Kidney (tissue), 13 donors: ENCODE measurements at regions not wholly inside any gene's neighbourhood (a gene's known extent, or its start where the extent isn't known, plus 50 kb on each side); places are given as distances from the start of the nearest gene placed in this dataset.

Experiments used
- DNase-seq, 5 donors: peaks; one replicate each; pipeline ENCODE4 v3.0.0-alpha.2; 2013 to 2020
- FAIRE-seq: peaks from 2 replicates; lab custom pipeline; 2012; peaks lifted over from hg19 to GRCh38; lab: Jason Lieb, UNC
- H3K27ac ChIP-seq, 2 donors: one replicate each; pipeline ENCODE4 v1.7.0; 2013; ENCODE audit warnings: low read depth in 2 of 2, low read length in 2 of 2, inconsistent platforms in 1 of 2
- H3K27me3 ChIP-seq: one replicate; pipeline ENCODE4 v1.7.1; 2013; ENCODE audit warnings: low read length, inconsistent platforms; ENCODE audit not compliant: control insufficient read depth, insufficient read depth
- H3K36me3 ChIP-seq, 3 donors: one replicate each; pipeline versions ENCODE4 v1.7.0 to v1.7.1; 2013; ENCODE audit warnings: low read length in 3 of 3, control low read depth in 1 of 3, inconsistent platforms in 1 of 3; ENCODE audit not compliant: insufficient read depth in 3 of 3, control insufficient read depth in 2 of 3
- H3K4me1 ChIP-seq, 3 donors: one replicate each; pipeline versions ENCODE4 v1.7.0 to v1.7.1; 2013; ENCODE audit warnings: low read length in 3 of 3, inconsistent platforms in 1 of 3, low read depth in 1 of 3; ENCODE audit not compliant: control insufficient read depth in 2 of 3, insufficient read depth in 2 of 3
- H3K4me3 ChIP-seq, 3 donors: one replicate each; pipeline versions ENCODE4 v1.7.0 to v1.8.1; 2013; ENCODE audit warnings: low read length in 3 of 3, control low read depth in 1 of 3, inconsistent platforms in 1 of 3
- H3K9ac ChIP-seq, 3 donors: one replicate each; pipeline versions ENCODE4 v1.7.0 to v1.7.1; 2013; ENCODE audit warnings: low read length in 3 of 3, control low read depth in 1 of 3, inconsistent platforms in 1 of 3
- H3K9me3 ChIP-seq, 3 donors: one replicate each; pipeline versions ENCODE4 v1.7.0 to v1.7.1; 2013; ENCODE audit warnings: low read length in 3 of 3, control low read depth in 1 of 3, inconsistent platforms in 1 of 3; ENCODE audit not compliant: control insufficient read depth in 2 of 3, insufficient read depth in 1 of 3
- intact Hi-C: fragments of 100-400 bp; cut with DNase I; formaldehyde crosslinking; loops from one replicate; pipeline ENCODE4 v1.11.1; 2022
- TF ChIP-seq, protein P1 (sequence below): IDR thresholded peaks from 3 replicates; pipeline ENCODE4 v1.5.1; 2012; ENCODE audit warnings: mild to moderate bottlenecking, moderate library complexity, borderline replicate concordance; ENCODE audit not compliant: insufficient read depth; ENCODE audit errors: extremely low read depth
- donor health status: control.
- donor health status: control.
- donor health status: control.
- donor health status: control.
- donor health status: control.
- donor health status: DM: yes; HTN: yes; CAD: no.
- donor health status: Normal renal cell carcinoma (clear cell type).

DNA sequence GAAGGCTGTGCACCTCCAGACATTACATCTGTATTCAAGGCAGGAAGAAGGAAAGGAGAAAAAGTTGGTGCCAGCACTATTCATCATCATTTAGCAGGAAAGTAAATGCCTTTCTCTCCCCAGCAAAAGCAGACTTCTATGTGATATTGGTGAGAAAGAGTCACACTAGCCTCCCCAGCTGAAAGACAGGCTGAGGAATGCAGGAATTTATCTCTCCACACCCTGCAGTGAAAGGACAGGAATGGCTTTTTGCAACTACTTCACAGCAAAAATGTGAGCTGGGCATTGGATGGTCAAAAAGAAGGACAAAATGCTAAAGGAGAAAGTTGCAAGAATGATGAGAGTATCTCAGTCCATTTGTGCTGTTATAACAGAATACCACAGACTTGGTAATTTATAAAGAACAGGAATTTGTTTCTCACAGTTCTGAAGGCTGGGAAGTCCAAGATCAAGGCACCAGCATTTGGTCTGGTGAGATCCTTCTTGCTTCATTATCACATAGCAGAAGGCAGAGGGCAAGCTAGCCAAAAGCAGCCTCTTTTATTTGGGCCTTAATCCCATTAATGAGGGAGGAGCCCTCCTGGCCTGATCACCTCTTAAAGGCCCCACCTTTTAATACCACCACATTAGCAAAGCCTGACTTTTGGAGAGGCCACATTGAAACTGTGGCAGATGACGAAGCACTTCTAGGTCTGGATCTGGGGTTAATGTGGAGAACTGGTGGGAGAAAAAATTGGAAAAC lies 388.1 kb upstream of the SLC14A2 start:
- Histone ChIP-seq H3K9me3 (no peaks in the 10 kb centered on the region), H3K36me3 (no peaks in the 10 kb centered on the region), H3K4me3 (no peak overlapping the region), H3K9ac (no peak overlapping the region), H3K4me1 (no peaks in the 10 kb centered on the region), H3K27ac (no peak overlapping the region), H3K27me3 (no peaks in the 10 kb centered on the region)
- no peak for DNase-seq
- no peak for FAIRE-seq
- TF ChIP-seq, protein P1, sequence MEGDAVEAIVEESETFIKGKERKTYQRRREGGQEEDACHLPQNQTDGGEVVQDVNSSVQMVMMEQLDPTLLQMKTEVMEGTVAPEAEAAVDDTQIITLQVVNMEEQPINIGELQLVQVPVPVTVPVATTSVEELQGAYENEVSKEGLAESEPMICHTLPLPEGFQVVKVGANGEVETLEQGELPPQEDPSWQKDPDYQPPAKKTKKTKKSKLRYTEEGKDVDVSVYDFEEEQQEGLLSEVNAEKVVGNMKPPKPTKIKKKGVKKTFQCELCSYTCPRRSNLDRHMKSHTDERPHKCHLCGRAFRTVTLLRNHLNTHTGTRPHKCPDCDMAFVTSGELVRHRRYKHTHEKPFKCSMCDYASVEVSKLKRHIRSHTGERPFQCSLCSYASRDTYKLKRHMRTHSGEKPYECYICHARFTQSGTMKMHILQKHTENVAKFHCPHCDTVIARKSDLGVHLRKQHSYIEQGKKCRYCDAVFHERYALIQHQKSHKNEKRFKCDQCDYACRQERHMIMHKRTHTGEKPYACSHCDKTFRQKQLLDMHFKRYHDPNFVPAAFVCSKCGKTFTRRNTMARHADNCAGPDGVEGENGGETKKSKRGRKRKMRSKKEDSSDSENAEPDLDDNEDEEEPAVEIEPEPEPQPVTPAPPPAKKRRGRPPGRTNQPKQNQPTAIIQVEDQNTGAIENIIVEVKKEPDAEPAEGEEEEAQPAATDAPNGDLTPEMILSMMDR: no peak
- intact Hi-C loops: no loop called here

- H3K27me3 ChIP-seq: no peaks in the 10 kb centered on the region
- no peak overlapping the region for H3K27ac ChIP-seq
- no peak overlapping the region for H3K9ac ChIP-seq
- H3K4me3 ChIP-seq: no peak overlapping the region
- no peaks in the 10 kb centered on the region for H3K9me3 ChIP-seq
- no peak for FAIRE-seq
- peak in 1 of 5 donors; percentile 6 for DNase-seq
- H3K4me1 ChIP-seq: no peaks in the 10 kb centered on the region
- H3K36me3 ChIP-seq: no peaks in the 10 kb centered on the region
- TF ChIP-seq, protein P1: no peak
- intact Hi-C loops: no loop called here
Measured at GRCh38 chr18:45228796-45229388, 386.4 kb upstream of the SLC14A2 start.

DNA sequence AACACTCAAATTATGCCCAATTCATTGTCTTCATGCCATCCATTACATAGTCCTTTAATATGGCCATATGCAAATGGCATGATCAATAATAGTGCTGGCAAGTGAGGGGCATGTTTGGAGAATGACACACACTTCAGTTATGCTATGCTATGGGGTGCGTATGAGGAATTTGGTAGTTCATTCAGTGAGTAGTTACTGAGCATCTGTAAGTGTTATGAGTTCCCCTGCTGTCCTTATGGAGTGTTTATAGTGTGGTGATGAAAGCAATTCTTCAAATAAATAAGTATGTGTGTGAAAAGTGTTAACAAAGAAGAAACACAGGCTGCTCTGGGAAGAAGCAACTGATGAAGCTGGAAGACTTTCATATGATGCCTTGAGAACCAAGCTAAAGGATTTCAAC lies 383.7 kb upstream of the SLC14A2 start:
- no peak for DNase-seq
- TF ChIP-seq, protein P1: no peak
- no peak for FAIRE-seq
- intact Hi-C loops: no loop called here
- H3K27ac ChIP-seq: no peak overlapping the region
- no peaks in the 10 kb centered on the region for H3K4me1 ChIP-seq
- H3K36me3 ChIP-seq: no peaks in the 10 kb centered on the region
- no peaks in the 10 kb centered on the region for H3K9me3 ChIP-seq
- no peak overlapping the region for H3K9ac ChIP-seq
- no peak overlapping the region for H3K4me3 ChIP-seq
- no peaks in the 10 kb centered on the region for H3K27me3 ChIP-seq
